ENCODE measurements at regions not wholly inside any gene's neighbourhood (a gene's known extent, or its start where the extent isn't known, plus 50 kb on each side); places are given as distances from the start of the nearest gene placed in this dataset.

- TF ChIP-seq, protein P1, sequence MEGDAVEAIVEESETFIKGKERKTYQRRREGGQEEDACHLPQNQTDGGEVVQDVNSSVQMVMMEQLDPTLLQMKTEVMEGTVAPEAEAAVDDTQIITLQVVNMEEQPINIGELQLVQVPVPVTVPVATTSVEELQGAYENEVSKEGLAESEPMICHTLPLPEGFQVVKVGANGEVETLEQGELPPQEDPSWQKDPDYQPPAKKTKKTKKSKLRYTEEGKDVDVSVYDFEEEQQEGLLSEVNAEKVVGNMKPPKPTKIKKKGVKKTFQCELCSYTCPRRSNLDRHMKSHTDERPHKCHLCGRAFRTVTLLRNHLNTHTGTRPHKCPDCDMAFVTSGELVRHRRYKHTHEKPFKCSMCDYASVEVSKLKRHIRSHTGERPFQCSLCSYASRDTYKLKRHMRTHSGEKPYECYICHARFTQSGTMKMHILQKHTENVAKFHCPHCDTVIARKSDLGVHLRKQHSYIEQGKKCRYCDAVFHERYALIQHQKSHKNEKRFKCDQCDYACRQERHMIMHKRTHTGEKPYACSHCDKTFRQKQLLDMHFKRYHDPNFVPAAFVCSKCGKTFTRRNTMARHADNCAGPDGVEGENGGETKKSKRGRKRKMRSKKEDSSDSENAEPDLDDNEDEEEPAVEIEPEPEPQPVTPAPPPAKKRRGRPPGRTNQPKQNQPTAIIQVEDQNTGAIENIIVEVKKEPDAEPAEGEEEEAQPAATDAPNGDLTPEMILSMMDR (tag by site-specific recombination; IDR thresholded peaks at IDR 0.05), result no peak
- TF ChIP-seq YY1 (tag by site-specific recombination; IDR thresholded peaks at IDR 0.05) (no peak), TCF7L2 (IDR thresholded peaks at IDR 0.05; ENCODE audit: borderline replicate concordance, low read depth, low read length) (no peak), HOXA7 (CRISPR knock-in tag; IDR thresholded peaks at IDR 0.05; ENCODE audit: borderline replicate concordance) (no peak), ZNF830 (tag by site-specific recombination; IDR thresholded peaks at IDR 0.05; ENCODE audit: low read depth) (no peak)
- TF ChIP-seq, protein P2, sequence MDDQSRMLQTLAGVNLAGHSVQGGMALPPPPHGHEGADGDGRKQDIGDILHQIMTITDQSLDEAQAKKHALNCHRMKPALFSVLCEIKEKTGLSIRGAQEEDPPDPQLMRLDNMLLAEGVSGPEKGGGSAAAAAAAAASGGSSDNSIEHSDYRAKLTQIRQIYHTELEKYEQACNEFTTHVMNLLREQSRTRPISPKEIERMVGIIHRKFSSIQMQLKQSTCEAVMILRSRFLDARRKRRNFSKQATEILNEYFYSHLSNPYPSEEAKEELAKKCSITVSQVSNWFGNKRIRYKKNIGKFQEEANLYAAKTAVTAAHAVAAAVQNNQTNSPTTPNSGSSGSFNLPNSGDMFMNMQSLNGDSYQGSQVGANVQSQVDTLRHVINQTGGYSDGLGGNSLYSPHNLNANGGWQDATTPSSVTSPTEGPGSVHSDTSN (CRISPR knock-in tag; IDR thresholded peaks at IDR 0.05), result no peak
- TF ChIP-seq, protein P3, sequence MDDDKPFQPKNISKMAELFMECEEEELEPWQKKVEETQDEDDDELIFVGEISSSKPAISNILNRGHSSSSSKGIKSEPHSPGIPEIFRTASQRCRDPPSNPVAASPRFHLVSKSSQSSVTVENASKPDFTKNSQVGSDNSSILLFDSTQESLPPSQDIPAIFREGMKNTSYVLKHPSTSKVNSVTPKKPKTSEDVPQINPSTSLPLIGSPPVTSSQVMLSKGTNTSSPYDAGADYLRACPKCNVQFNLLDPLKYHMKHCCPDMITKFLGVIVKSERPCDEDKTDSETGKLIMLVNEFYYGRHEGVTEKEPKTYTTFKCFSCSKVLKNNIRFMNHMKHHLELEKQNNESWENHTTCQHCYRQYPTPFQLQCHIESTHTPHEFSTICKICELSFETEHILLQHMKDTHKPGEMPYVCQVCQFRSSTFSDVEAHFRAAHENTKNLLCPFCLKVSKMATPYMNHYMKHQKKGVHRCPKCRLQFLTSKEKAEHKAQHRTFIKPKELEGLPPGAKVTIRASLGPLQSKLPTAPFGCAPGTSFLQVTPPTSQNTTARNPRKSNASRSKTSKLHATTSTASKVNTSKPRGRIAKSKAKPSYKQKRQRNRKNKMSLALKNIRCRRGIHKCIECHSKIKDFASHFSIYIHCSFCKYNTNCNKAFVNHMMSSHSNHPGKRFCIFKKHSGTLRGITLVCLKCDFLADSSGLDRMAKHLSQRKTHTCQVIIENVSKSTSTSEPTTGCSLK (tag by site-specific recombination; IDR thresholded peaks at IDR 0.05), result no peak
- TF ChIP-seq, protein P4, sequence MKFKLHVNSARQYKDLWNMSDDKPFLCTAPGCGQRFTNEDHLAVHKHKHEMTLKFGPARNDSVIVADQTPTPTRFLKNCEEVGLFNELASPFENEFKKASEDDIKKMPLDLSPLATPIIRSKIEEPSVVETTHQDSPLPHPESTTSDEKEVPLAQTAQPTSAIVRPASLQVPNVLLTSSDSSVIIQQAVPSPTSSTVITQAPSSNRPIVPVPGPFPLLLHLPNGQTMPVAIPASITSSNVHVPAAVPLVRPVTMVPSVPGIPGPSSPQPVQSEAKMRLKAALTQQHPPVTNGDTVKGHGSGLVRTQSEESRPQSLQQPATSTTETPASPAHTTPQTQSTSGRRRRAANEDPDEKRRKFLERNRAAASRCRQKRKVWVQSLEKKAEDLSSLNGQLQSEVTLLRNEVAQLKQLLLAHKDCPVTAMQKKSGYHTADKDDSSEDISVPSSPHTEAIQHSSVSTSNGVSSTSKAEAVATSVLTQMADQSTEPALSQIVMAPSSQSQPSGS (tag by site-specific recombination; IDR thresholded peaks at IDR 0.05; ENCODE audit: low read depth), result no peak
Observed at GRCh38 chr21:35274923-35275322, 225.8 kb upstream of the RUNX1 start.

Data from HEK293 (cell line).